ENCODE measurements at regions not wholly inside any gene's neighbourhood (a gene's known extent, or its start where the extent isn't known, plus 50 kb on each side); places are given as distances from the start of the nearest gene placed in this dataset.

DNA sequence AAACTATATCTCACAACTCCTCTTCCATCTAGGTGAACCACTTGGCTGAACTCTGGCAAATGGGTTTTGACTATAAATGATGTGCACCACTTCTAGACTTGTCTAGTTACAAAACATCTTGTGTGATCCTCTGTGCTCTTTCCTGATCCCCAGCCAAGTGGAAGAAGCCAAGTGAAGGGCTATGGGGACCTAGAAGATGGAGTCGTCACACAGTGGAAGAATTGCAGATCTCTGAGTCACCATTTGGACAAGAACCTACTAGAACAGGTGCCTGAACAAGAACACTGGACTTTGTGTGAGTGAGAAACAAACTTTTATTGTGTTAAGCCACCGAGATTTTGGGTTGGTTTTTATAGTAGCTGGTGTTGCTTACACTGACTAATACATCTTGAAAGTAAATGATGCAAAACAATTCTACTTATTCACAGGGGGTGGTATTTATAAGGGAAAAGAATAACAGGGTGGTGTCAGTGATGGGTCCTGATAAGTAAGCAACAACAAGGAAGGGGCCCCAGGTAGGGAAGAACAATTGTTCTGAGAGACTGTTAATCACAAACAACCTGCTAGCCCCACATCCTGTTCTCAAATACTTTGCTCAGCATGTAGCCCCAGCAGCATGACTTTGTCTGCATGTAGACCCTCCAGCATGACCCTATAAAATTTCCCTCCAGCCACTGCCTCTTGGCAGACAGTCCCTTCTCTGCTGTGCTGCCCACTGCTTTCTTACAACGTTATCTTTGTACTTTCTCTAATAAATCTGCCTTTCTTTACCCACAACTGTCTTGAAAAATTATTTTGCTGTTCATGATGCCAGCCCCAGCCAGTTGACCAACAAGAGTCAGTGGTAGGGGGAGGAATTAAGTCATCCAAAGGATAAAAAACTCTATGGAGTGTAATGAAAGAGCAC is 280.7 kb upstream of the PLET1 start:
- Histone ChIP-seq H3K27ac (ENCODE audit: low read length) (no peak overlapping the region), H3K4me1 (ENCODE audit: control insufficient read depth in 1 of 2, insufficient read depth in 2 of 2, low read length in 2 of 2) (peaks cover 5 to 7% of the 10 kb centered on the region in 2 donors), H3K9me3 (ENCODE audit: control insufficient read depth in 1 of 2, low read length in 2 of 2) (no peaks in the 10 kb centered on the region), H3K4me3 (ENCODE audit: low read depth in 1 of 2, low read length in 2 of 2) (no peak overlapping the region), H3K36me3 (ENCODE audit: control insufficient read depth in 1 of 2, insufficient read depth in 2 of 2, low read length in 2 of 2) (no peaks in the 10 kb centered on the region), H3K27me3 (ENCODE audit: low read depth, low read length) (no peaks in the 10 kb centered on the region)

DNA sequence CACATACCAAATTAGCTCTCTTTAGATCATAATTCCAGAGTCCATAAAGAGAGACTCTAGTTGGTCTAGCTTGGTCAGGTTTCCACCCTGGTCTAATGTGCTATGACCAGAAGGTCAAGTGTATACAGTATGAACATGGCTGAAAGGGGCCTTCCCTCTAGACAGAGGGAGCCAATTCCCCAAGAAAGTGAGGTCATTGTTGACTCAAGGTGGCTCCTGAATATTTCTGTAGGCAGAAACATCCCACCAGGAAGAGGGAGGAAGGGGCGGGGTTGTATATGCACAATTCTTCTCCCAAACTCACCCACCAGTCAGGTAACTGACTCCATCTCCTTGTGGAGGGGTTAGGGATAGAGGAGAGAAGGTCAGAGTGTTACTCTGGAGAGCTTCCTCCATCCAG is 281.8 kb upstream of the PLET1 start:
- Histone ChIP-seq H3K36me3 (ENCODE audit: control insufficient read depth in 1 of 2, insufficient read depth in 2 of 2, low read length in 2 of 2) (no peaks in the 10 kb centered on the region), H3K9me3 (ENCODE audit: control insufficient read depth in 1 of 2, low read length in 2 of 2) (no peaks in the 10 kb centered on the region), H3K4me1 (ENCODE audit: control insufficient read depth in 1 of 2, insufficient read depth in 2 of 2, low read length in 2 of 2) (peaks cover 5 to 7% of the 10 kb centered on the region in 2 donors)

DNA sequence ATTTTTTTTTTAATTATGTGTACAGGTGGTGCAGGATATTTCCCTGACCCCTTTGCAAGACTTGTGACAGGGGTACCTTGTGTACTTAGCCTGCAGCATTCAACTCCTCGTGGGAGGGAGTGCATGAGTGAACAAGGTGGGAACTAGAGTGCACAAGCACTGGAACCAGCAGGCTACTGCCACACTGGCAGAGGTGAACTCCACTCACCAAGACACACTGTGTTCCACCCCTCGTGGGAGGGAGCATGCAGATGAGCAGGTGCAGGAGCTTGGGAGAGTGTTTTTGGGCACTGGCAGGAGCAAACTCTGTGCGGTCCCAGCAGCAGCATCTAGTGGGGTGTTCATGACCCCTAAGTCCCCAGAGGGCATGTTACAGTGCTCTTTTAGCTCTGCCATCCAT is 282.7 kb upstream of the PLET1 start:
- no peaks in the 10 kb centered on the region for H3K9me3 ChIP-seq (ENCODE audit: control insufficient read depth in 1 of 2, low read length in 2 of 2)
- H3K36me3 ChIP-seq (ENCODE audit: control insufficient read depth in 1 of 2, insufficient read depth in 2 of 2, low read length in 2 of 2) = no peaks in the 10 kb centered on the region
- no peak overlapping the region for H3K4me3 ChIP-seq (ENCODE audit: low read depth in 1 of 2, low read length in 2 of 2)
- no peak overlapping the region for H3K27ac ChIP-seq (ENCODE audit: low read length)
- H3K4me1 ChIP-seq (ENCODE audit: control insufficient read depth in 1 of 2, insufficient read depth in 2 of 2, low read length in 2 of 2) = peaks cover 5 to 7% of the 10 kb centered on the region in 2 donors
- no peaks in the 10 kb centered on the region for H3K27me3 ChIP-seq (ENCODE audit: low read depth, low read length)

More for the DNA sequence above, 281.8 kb upstream of the PLET1 start:
- Histone ChIP-seq H3K27ac (ENCODE audit: low read length) (no peak overlapping the region), H3K4me3 (ENCODE audit: low read depth in 1 of 2, low read length in 2 of 2) (no peak overlapping the region), H3K27me3 (ENCODE audit: low read depth, low read length) (no peaks in the 10 kb centered on the region)

DNA sequence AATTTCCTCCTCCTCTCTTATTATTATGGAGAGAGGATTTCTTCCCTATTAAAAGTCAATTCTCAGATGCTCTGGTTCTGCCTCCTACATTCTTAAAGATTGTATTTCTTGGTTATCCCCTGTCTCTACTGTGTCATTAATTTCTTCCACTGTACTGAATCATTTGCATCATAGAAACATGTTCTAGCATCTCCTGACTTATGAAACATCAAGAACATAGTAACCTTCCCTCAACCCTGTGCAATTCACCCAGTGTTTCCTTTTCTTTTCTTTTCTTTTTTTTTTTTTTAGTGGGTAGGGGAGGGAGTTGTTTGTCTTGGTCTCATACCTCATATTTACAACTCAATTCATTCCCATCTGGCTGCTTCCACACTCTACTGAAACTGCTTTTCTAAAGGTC is 288.0 kb upstream of the PLET1 start:
- Histone ChIP-seq H3K9me3 (ENCODE audit: control insufficient read depth in 1 of 2, low read length in 2 of 2) (no peaks in the 10 kb centered on the region), H3K36me3 (ENCODE audit: control insufficient read depth in 1 of 2, insufficient read depth in 2 of 2, low read length in 2 of 2) (no peaks in the 10 kb centered on the region), H3K4me3 (ENCODE audit: low read depth in 1 of 2, low read length in 2 of 2) (no peak overlapping the region)

DNA sequence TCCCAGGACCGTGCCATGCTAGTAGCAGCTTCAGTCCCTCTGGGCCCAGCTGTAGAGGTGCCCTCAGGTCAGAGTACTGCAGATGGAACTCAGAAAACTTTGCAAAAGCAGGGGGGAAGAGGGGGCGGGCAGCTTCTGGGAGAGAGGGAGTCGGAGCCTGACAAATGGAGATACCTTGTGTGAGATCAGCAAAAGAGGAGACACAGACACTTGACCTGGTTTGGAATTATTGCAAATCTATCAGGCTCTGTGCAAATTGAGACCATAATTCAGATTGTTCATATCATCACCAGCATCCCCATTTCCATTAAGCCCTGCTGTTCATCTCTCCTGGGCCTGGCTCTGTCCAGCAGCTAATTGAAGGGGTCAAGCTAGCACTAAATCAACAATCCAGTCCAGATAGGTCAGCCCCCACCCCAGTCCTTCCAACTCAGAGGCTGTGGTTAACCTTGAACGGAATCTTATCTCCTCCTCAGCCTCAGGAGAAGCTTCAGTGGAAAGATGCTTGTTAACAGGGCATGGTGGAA is 292.6 kb upstream of the PLET1 start:
- H3K4me3 ChIP-seq (ENCODE audit: low read depth in 1 of 2, low read length in 2 of 2) = no peak overlapping the region
- H3K27me3 ChIP-seq (ENCODE audit: low read depth, low read length) = no peaks in the 10 kb centered on the region
- no peaks in the 10 kb centered on the region for H3K36me3 ChIP-seq (ENCODE audit: control insufficient read depth in 1 of 2, insufficient read depth in 2 of 2, low read length in 2 of 2)
- no peaks in the 10 kb centered on the region for H3K4me1 ChIP-seq (ENCODE audit: control insufficient read depth in 1 of 2, insufficient read depth in 2 of 2, low read length in 2 of 2)
- no peaks in the 10 kb centered on the region for H3K9me3 ChIP-seq (ENCODE audit: control insufficient read depth in 1 of 2, low read length in 2 of 2)
- H3K27ac ChIP-seq (ENCODE audit: low read length) = no peak overlapping the region

More for the DNA sequence above, 288.0 kb upstream of the PLET1 start:
- no peaks in the 10 kb centered on the region for H3K27me3 ChIP-seq (ENCODE audit: low read depth, low read length)
- no peak overlapping the region for H3K27ac ChIP-seq (ENCODE audit: low read length)
- H3K4me1 ChIP-seq (ENCODE audit: control insufficient read depth in 1 of 2, insufficient read depth in 2 of 2, low read length in 2 of 2) = no peaks in the 10 kb centered on the region

DNA sequence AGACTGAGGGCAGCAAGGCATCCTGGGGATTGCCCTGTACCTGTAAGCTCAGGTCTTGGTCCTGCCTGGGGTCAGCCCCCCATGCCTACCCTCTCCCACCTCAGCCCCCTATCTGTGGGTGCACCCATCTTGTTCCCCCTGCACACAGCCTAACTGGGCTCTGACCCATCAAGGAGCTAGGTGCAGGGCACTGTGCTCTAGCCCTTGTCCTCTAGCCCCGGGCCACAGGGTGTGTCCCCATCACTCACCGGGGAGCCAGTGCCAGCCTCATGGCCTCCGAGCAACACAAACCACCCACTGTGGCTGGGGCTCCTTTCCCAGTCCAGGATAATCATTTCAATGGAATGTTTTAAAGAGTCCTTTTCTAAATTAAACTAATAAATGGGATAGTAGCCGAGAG is 293.9 kb upstream of the PLET1 start:
- no peak overlapping the region for H3K4me3 ChIP-seq (ENCODE audit: low read depth in 1 of 2, low read length in 2 of 2)
- H3K36me3 ChIP-seq (ENCODE audit: control insufficient read depth in 1 of 2, insufficient read depth in 2 of 2, low read length in 2 of 2) = no peaks in the 10 kb centered on the region

DNA sequence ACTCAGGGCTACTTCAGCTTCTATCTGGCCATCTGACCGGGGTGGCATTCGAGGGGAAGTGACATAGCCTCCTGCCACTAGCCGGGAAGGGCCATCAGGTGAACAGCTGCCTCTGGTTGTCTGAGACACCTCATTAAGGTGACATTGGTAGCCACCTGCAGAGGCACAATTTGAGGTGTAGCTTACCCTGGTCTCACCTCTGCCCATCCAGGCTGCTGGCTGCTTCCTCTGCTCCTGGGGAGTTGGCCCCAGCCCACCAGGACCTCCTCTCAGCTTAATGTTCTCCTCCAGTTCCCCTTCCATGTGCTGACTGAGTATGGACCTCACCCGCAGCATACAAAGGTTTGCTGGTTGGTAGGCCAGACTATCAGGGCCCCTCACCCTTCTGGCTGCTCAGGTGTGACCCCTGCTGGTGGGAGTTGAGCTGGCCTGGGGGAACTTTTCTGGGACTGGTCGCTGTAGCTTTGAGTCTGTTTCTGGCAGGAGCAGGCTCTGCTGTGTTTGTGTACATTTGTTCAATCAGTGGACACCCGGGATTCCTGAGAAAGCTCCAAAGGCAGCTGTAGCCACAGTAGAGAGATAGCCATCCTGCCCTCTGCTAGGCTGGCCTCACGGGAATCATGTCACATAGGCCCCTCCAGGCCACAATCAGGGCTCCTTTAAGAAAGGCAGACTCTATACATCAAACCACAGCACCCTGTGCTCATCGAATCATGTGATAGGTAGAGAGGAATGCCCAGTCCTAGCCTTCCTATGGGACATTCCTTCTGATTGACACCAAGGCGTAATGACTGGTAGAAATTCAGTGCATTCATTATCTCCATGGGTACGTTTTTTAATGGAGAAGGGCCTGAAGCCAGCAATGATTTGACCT is 295.1 kb upstream of the PLET1 start:
- H3K4me1 ChIP-seq (ENCODE audit: control insufficient read depth in 1 of 2, insufficient read depth in 2 of 2, low read length in 2 of 2) = no peaks in the 10 kb centered on the region
- H3K9me3 ChIP-seq (ENCODE audit: control insufficient read depth in 1 of 2, low read length in 2 of 2) = no peaks in the 10 kb centered on the region
- H3K4me3 ChIP-seq (ENCODE audit: low read depth in 1 of 2, low read length in 2 of 2) = no peak overlapping the region
- no peaks in the 10 kb centered on the region for H3K36me3 ChIP-seq (ENCODE audit: control insufficient read depth in 1 of 2, insufficient read depth in 2 of 2, low read length in 2 of 2)
- no peak overlapping the region for H3K27ac ChIP-seq (ENCODE audit: low read length)
- H3K27me3 ChIP-seq (ENCODE audit: low read depth, low read length) = no peaks in the 10 kb centered on the region

More for the DNA sequence above, 293.9 kb upstream of the PLET1 start:
- no peak overlapping the region for H3K27ac ChIP-seq (ENCODE audit: low read length)
- H3K4me1 ChIP-seq (ENCODE audit: control insufficient read depth in 1 of 2, insufficient read depth in 2 of 2, low read length in 2 of 2) = no peaks in the 10 kb centered on the region
- H3K9me3 ChIP-seq (ENCODE audit: control insufficient read depth in 1 of 2, low read length in 2 of 2) = no peaks in the 10 kb centered on the region
- no peaks in the 10 kb centered on the region for H3K27me3 ChIP-seq (ENCODE audit: low read depth, low read length)

DNA sequence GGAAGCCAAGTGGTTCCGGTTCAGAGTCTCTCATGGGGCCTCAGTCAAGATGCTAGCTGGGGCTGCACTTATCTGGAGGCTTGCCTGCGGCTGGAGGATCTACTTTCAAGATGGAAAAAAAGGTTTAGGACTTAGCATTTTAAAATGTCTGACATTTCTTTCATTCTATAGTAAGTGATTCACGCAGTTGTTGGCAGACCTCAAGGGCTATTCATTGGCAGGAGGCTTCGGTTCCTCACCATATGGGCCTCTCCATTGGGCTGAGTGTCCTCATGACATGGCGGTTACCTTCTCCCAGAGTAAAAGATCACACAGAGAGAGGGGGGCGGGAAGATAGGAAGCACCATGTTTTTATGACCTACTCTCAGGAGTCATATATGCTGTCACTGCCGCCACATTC is 298.0 kb upstream of the PLET1 start:
- no peaks in the 10 kb centered on the region for H3K27me3 ChIP-seq (ENCODE audit: low read depth, low read length)
- no peaks in the 10 kb centered on the region for H3K9me3 ChIP-seq (ENCODE audit: control insufficient read depth in 1 of 2, low read length in 2 of 2)

DNA sequence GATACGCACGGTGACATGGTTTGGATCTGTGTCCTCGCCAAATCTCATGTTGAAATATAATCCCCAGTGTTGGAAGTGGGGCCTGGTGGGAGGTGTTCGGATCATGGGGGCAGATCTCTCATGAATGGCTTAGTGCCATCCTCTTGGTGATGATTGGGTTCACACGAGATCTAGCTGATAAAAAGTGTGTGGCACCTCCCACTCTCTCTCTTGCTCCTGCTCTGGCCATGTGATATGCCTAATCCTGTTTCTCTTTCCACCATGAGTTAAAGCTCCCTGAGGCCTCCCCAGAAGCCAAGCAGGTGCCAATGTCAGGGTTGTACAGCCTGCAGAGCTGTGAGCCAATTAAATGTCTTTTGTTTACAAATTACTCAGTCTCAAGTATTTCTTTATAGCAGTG is 303.1 kb upstream of the PLET1 start:
- H3K36me3 ChIP-seq (ENCODE audit: control insufficient read depth in 1 of 2, insufficient read depth in 2 of 2, low read length in 2 of 2) = no peaks in the 10 kb centered on the region
- H3K27ac ChIP-seq (ENCODE audit: low read length) = no peak overlapping the region
- H3K4me1 ChIP-seq (ENCODE audit: control insufficient read depth in 1 of 2, insufficient read depth in 2 of 2, low read length in 2 of 2) = peaks cover 6 to 25% of the 10 kb centered on the region in 2 donors
- H3K4me3 ChIP-seq (ENCODE audit: low read depth in 1 of 2, low read length in 2 of 2) = no peak overlapping the region
- H3K27me3 ChIP-seq (ENCODE audit: low read depth, low read length) = no peaks in the 10 kb centered on the region
- H3K9me3 ChIP-seq (ENCODE audit: control insufficient read depth in 1 of 2, low read length in 2 of 2) = no peaks in the 10 kb centered on the region

More for the DNA sequence above, 298.0 kb upstream of the PLET1 start:
- no peak overlapping the region for H3K27ac ChIP-seq (ENCODE audit: low read length)
- H3K36me3 ChIP-seq (ENCODE audit: control insufficient read depth in 1 of 2, insufficient read depth in 2 of 2, low read length in 2 of 2) = no peaks in the 10 kb centered on the region
- no peak overlapping the region for H3K4me3 ChIP-seq (ENCODE audit: low read depth in 1 of 2, low read length in 2 of 2)
- H3K4me1 ChIP-seq (ENCODE audit: control insufficient read depth in 1 of 2, insufficient read depth in 2 of 2, low read length in 2 of 2) = peaks cover 0 to 2% of the 10 kb centered on the region in 2 donors

DNA sequence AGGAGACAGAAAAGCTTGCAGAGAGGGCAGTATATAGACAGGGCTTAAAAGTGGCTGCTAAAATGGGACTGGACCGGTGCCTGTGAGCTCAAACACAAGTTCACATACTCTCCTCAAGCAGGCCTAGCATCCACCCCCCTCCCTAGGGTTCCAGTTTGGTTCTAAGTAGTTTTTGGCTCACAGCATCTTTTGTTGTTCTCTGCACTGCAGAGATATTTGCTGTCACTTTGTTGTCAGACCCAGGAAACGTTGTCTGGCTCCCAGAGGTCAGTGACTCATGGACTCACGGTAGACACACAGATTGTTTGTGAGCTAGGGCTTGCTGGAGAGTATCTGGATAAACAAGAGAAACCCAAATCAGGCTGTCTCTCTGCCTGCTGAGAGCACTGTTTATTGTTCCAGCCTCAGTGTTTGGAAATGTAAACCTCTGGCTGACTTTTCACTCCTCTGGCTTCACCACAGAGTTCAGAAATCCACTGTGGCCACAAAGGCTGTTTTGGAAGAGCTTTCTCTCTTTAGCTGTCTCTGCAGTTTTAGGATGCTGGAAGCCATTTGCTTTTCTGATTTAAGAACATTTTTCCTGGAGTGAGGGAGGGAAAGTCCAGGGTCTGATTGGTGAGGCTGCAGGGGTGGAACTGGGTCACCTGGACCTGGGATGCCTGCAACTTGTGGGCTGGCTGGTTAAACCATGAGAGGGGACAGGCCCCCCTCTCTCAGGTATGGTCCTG is 303.7 kb upstream of the PLET1 start:
- H3K9me3 ChIP-seq (ENCODE audit: control insufficient read depth in 1 of 2, low read length in 2 of 2) = no peaks in the 10 kb centered on the region
- no peak overlapping the region for H3K27ac ChIP-seq (ENCODE audit: low read length)
- H3K4me3 ChIP-seq (ENCODE audit: low read depth in 1 of 2, low read length in 2 of 2) = no peak overlapping the region
- H3K27me3 ChIP-seq (ENCODE audit: low read depth, low read length) = no peaks in the 10 kb centered on the region
- H3K4me1 ChIP-seq (ENCODE audit: control insufficient read depth in 1 of 2, insufficient read depth in 2 of 2, low read length in 2 of 2) = peaks cover 6 to 25% of the 10 kb centered on the region in 2 donors
- no peaks in the 10 kb centered on the region for H3K36me3 ChIP-seq (ENCODE audit: control insufficient read depth in 1 of 2, insufficient read depth in 2 of 2, low read length in 2 of 2)

Data from muscle layer of duodenum (tissue), 2 donors.